Keratinocyte (primary cell): ENCODE measurements at regions not wholly inside any gene's neighbourhood (a gene's known extent, or its start where the extent isn't known, plus 50 kb on each side); places are given as distances from the start of the nearest gene placed in this dataset.

ENCODE experiments used
- DNase-seq: peaks from one replicate; pipeline ENCODE4 v3.0.0-alpha.2; 2011; ENCODE audit warnings: low read depth, missing footprints, low spot score
- FAIRE-seq: peaks from 2 replicates; lab custom pipeline; 2011; peaks lifted over from hg19 to GRCh38; lab: Jason Lieb, UNC
- H2AFZ ChIP-seq: 2 replicates; pipeline ENCODE4 v1.6.0; 2012; ENCODE audit warnings: low read length, control low read depth, inconsistent platforms; ENCODE audit not compliant: control insufficient read depth
- H3K27ac ChIP-seq: 2 replicates; pipeline ENCODE4 v1.5.1; 2011; ENCODE audit warnings: low read length; ENCODE audit not compliant: control insufficient read depth, insufficient read depth
- H3K27me3 ChIP-seq: 3 replicates; pipeline ENCODE4 v1.6.0; 2011; ENCODE audit warnings: low read length; ENCODE audit not compliant: control insufficient read depth, insufficient read depth; ENCODE audit errors: extremely low read depth
- H3K36me3 ChIP-seq, 2 experiments: 2 replicates in 1 of 2; 3 replicates in 1 of 2; pipeline ENCODE4 v1.5.1; 2011; ENCODE audit warnings: low read length in 2 of 2, mild to moderate bottlenecking in 1 of 2; ENCODE audit not compliant: control insufficient read depth in 2 of 2, insufficient read depth in 2 of 2; ENCODE audit errors: extremely low read depth in 1 of 2
- H3K4me1 ChIP-seq: 3 replicates; pipeline ENCODE4 v1.5.1; 2011; ENCODE audit warnings: low read length; ENCODE audit not compliant: control insufficient read depth, insufficient read depth; ENCODE audit errors: extremely low read depth
- H3K4me2 ChIP-seq: 3 replicates; pipeline ENCODE4 v1.6.0; 2011; ENCODE audit warnings: low read depth, low read length; ENCODE audit not compliant: control insufficient read depth, insufficient read depth; ENCODE audit errors: extremely low read depth
- H3K4me3 ChIP-seq, 3 experiments: fragments of 200-600 bp in 1 of 3; sonication (generic) in 1 of 3; 2 replicates in 2 of 3; 3 replicates in 1 of 3; pipeline ENCODE4 v1.5.1; 2011 to 2016; ENCODE audit warnings: low read length in 3 of 3, mild to moderate bottlenecking in 3 of 3, control low read depth in 2 of 3, inconsistent platforms in 1 of 3, low read depth in 1 of 3, mixed read lengths in 1 of 3, mixed run types in 1 of 3, moderate library complexity in 1 of 3; ENCODE audit not compliant: control insufficient read depth in 2 of 3, insufficient read depth in 2 of 3; ENCODE audit errors: extremely low read depth in 1 of 3
- H3K79me2 ChIP-seq: 2 replicates; pipeline ENCODE4 v1.6.0; 2012; ENCODE audit warnings: low read length; ENCODE audit not compliant: control insufficient read depth, insufficient read depth
- H3K9ac ChIP-seq: 3 replicates; pipeline ENCODE4 v1.6.0; 2011; ENCODE audit warnings: low read length; ENCODE audit not compliant: control insufficient read depth, insufficient read depth; ENCODE audit errors: extremely low read depth
- H3K9me1 ChIP-seq: 3 replicates; pipeline ENCODE4 v1.6.0; 2011; ENCODE audit warnings: low read length; ENCODE audit not compliant: control insufficient read depth, insufficient read depth; ENCODE audit errors: extremely low read depth
- H3K9me3 ChIP-seq: 2 replicates; pipeline ENCODE4 v1.5.1; 2012; ENCODE audit warnings: low read depth, low read length; ENCODE audit not compliant: control insufficient read depth
- H4K20me1 ChIP-seq: 3 replicates; pipeline ENCODE4 v1.6.0; 2011; ENCODE audit warnings: low read length; ENCODE audit not compliant: control insufficient read depth, insufficient read depth; ENCODE audit errors: extremely low read depth
- EZH2 ChIP-seq: IDR thresholded peaks from one replicate; pipeline ENCODE4 v1.6.1; 2012; ENCODE audit warnings: inconsistent platforms, mild to moderate bottlenecking, low read length, moderate library complexity
- dilution Hi-C: fragments of 300-500 bp; cut with MboI; formaldehyde crosslinking; loops from one replicate; pipeline ENCODE4 v1.7.0; 2020; ENCODE audit warnings: low sequenced_read_pairs; ENCODE audit not compliant: extremely low pct_ligation_motif_present
- TF ChIP-seq, protein P1 (sequence below), 3 experiments: IDR thresholded peaks in 1 of 3; conservative IDR thresholded peaks in 1 of 3; optimal IDR thresholded peaks in 1 of 3; 2 replicates in 2 of 3; 3 replicates in 1 of 3; pipeline versions ENCODE3 to v1.5.1; 2011; ENCODE audit warnings: low read length in 3 of 3, mild to moderate bottlenecking in 3 of 3, moderate library complexity in 2 of 3, control low read depth in 1 of 3, inconsistent platforms in 1 of 3; ENCODE audit not compliant: insufficient read depth in 2 of 3; ENCODE audit errors: extremely low read depth in 1 of 3

DNA sequence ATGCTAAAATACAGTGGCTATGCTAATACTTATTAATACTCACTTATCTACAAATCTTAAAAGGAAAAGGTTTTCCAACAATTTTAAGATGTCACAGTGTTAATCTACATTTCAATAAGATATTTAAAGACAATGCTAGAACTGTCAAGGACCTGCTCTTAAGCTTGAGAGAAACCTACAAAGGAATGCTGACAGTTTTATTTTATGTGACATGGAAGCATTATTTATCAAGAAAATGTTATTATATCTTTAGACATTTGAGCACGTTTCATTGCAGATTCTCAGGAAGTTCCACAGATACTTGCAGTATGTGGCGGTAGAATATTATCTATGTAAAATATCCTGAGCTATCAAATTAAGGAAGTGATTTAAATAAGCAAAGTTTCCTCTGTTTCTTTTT lies 1255.7 kb upstream of the ZEB2 start:
- Histone ChIP-seq H3K36me3 (no peaks in the 10 kb centered on the region), H4K20me1 (no peaks in the 10 kb centered on the region), H3K4me2 (no peak overlapping the region), H3K27me3 (no peaks in the 10 kb centered on the region), H3K4me3 (no peak overlapping the region), H3K9me1 (no peaks in the 10 kb centered on the region), H3K79me2 (no peaks in the 10 kb centered on the region), H3K9me3 (no peaks in the 10 kb centered on the region), H3K27ac (no peak overlapping the region), H2AFZ (no peak overlapping the region), H3K4me1 (no peaks in the 10 kb centered on the region), H3K9ac (no peak overlapping the region)
- FAIRE-seq (no peak), DNase-seq (no peak)
- no peak for TF ChIP-seq EZH2
- TF ChIP-seq, protein P1, sequence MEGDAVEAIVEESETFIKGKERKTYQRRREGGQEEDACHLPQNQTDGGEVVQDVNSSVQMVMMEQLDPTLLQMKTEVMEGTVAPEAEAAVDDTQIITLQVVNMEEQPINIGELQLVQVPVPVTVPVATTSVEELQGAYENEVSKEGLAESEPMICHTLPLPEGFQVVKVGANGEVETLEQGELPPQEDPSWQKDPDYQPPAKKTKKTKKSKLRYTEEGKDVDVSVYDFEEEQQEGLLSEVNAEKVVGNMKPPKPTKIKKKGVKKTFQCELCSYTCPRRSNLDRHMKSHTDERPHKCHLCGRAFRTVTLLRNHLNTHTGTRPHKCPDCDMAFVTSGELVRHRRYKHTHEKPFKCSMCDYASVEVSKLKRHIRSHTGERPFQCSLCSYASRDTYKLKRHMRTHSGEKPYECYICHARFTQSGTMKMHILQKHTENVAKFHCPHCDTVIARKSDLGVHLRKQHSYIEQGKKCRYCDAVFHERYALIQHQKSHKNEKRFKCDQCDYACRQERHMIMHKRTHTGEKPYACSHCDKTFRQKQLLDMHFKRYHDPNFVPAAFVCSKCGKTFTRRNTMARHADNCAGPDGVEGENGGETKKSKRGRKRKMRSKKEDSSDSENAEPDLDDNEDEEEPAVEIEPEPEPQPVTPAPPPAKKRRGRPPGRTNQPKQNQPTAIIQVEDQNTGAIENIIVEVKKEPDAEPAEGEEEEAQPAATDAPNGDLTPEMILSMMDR (optimal IDR thresholded peaks at IDR 0.05 in 1 of 3, IDR thresholded peaks at IDR 0.05 in 1 of 3, conservative IDR thresholded peaks at IDR 0.05 in 1 of 3; ENCODE audit: extremely low read depth in 1 of 3, insufficient read depth in 2 of 3, low read length in 3 of 3), result no peak
- dilution Hi-C loops, result no loop called here

DNA sequence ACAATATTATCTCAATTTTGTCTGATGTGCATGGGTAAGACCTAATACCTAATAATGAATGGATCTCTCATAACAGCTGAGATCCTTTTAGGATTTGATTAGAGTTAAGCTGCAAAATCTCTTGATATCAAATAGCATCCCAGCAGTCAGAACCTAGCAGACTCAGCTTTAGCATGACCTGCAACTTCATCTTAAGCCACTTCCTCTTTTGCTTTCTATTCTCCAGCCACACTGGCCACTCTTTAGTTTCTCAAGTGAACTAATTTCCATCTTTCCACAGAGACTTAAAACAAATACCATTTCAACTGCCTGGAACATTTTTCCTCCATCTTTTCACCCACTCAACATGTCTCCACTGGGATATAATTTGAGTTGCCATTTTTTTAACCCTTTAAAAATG lies 1251.6 kb upstream of the ZEB2 start:
- Histone ChIP-seq H4K20me1 (no peaks in the 10 kb centered on the region), H3K4me3 (no peak overlapping the region), H3K27ac (no peak overlapping the region), H3K4me2 (no peak overlapping the region), H3K9me3 (no peaks in the 10 kb centered on the region), H3K9ac (no peak overlapping the region), H3K27me3 (no peaks in the 10 kb centered on the region), H3K4me1 (no peaks in the 10 kb centered on the region), H3K79me2 (no peaks in the 10 kb centered on the region), H3K36me3 (no peaks in the 10 kb centered on the region), H3K9me1 (no peaks in the 10 kb centered on the region), H2AFZ (no peak overlapping the region)
- dilution Hi-C loops, result no loop called here
- FAIRE-seq (no peak), DNase-seq (no peak)
- TF ChIP-seq, protein P1 (optimal IDR thresholded peaks at IDR 0.05 in 1 of 3, IDR thresholded peaks at IDR 0.05 in 1 of 3, conservative IDR thresholded peaks at IDR 0.05 in 1 of 3; ENCODE audit: extremely low read depth in 1 of 3, insufficient read depth in 2 of 3, low read length in 3 of 3), result no peak
- TF ChIP-seq EZH2, result no peak
